ENCODE measurements at regions not wholly inside any gene's neighbourhood (a gene's known extent, or its start where the extent isn't known, plus 50 kb on each side); places are given as distances from the start of the nearest gene placed in this dataset.

DNA sequence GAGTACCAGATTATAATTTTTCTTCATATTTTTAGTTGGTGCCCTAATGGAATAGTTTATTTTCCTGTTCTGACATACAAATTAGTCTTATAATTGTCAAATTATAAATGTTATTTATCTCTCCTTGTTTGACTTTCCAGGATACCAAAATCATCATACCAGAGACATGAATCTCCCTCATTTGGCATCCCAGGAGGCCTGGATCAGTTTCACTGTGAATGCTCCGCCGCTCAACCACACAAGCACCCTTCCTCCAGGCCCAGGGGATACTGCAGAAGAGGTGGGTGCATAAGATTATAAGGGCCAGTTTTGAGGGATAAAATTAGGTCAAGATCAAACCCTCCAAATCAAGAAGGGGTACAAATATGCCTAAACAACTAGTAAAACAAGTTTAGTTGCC, 1229.3 kb downstream of the CDH12 start:
- TF ChIP-seq SP2 (tag by site-specific recombination; IDR thresholded peaks at IDR 0.05): no peak
- no peak for TF ChIP-seq ZNF571 (tag by site-specific recombination; IDR thresholded peaks at IDR 0.05)
- TF ChIP-seq, protein P1, sequence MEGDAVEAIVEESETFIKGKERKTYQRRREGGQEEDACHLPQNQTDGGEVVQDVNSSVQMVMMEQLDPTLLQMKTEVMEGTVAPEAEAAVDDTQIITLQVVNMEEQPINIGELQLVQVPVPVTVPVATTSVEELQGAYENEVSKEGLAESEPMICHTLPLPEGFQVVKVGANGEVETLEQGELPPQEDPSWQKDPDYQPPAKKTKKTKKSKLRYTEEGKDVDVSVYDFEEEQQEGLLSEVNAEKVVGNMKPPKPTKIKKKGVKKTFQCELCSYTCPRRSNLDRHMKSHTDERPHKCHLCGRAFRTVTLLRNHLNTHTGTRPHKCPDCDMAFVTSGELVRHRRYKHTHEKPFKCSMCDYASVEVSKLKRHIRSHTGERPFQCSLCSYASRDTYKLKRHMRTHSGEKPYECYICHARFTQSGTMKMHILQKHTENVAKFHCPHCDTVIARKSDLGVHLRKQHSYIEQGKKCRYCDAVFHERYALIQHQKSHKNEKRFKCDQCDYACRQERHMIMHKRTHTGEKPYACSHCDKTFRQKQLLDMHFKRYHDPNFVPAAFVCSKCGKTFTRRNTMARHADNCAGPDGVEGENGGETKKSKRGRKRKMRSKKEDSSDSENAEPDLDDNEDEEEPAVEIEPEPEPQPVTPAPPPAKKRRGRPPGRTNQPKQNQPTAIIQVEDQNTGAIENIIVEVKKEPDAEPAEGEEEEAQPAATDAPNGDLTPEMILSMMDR (tag by site-specific recombination; IDR thresholded peaks at IDR 0.05): no peak
- TF ChIP-seq ZBTB21 (tag by site-specific recombination; IDR thresholded peaks at IDR 0.05): no peak
- no peak for TF ChIP-seq ZNF558 (tag by site-specific recombination; IDR thresholded peaks at IDR 0.05)
- TF ChIP-seq HOXA7 (CRISPR knock-in tag; IDR thresholded peaks at IDR 0.05; ENCODE audit: borderline replicate concordance): no peak
- TF ChIP-seq, protein P2, sequence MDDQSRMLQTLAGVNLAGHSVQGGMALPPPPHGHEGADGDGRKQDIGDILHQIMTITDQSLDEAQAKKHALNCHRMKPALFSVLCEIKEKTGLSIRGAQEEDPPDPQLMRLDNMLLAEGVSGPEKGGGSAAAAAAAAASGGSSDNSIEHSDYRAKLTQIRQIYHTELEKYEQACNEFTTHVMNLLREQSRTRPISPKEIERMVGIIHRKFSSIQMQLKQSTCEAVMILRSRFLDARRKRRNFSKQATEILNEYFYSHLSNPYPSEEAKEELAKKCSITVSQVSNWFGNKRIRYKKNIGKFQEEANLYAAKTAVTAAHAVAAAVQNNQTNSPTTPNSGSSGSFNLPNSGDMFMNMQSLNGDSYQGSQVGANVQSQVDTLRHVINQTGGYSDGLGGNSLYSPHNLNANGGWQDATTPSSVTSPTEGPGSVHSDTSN (CRISPR knock-in tag; IDR thresholded peaks at IDR 0.05): no peak
- no peak for TF ChIP-seq ZNF837 (tag by site-specific recombination; IDR thresholded peaks at IDR 0.05)
- TF ChIP-seq MZF1 (tag by site-specific recombination; IDR thresholded peaks at IDR 0.05; ENCODE audit: borderline replicate concordance): no peak
